Trophoblast cell (in vitro differentiated cells and primary cell): ENCODE measurements at regions not wholly inside any gene's neighbourhood (a gene's known extent, or its start where the extent isn't known, plus 50 kb on each side); places are given as distances from the start of the nearest gene placed in this dataset.

Source experiments
- DNase-seq, 2 donors: peaks; one replicate each; pipeline ENCODE4 v3.0.0-alpha.2; 2016
- H2AFZ ChIP-seq: 2 replicates; pipeline ENCODE4 v1.6.1; 2013; ENCODE audit warnings: low read length, moderate library complexity, mild to moderate bottlenecking; ENCODE audit not compliant: insufficient read depth, poor library complexity
- H2AK5ac ChIP-seq: 2 replicates; pipeline ENCODE4 v1.6.1; 2013; ENCODE audit warnings: mild to moderate bottlenecking, low read length
- H2BK120ac ChIP-seq: 2 replicates; pipeline ENCODE4 v1.6.1; 2013; ENCODE audit warnings: low read length, mild to moderate bottlenecking, moderate library complexity; ENCODE audit not compliant: insufficient read depth, poor library complexity
- H2BK12ac ChIP-seq: 2 replicates; pipeline ENCODE4 v1.6.1; 2013; ENCODE audit warnings: mild to moderate bottlenecking, low read length, moderate library complexity
- H2BK5ac ChIP-seq: 2 replicates; pipeline ENCODE4 v1.6.1; 2013; ENCODE audit warnings: low read length, low read depth, moderate library complexity, mild to moderate bottlenecking; ENCODE audit not compliant: poor library complexity
- H3K14ac ChIP-seq: 2 replicates; pipeline ENCODE4 v1.6.1; 2013; ENCODE audit warnings: mild to moderate bottlenecking, low read length
- H3K18ac ChIP-seq: 2 replicates; pipeline ENCODE4 v1.6.1; 2013; ENCODE audit warnings: mild to moderate bottlenecking, low read length
- H3K23ac ChIP-seq: 2 replicates; pipeline ENCODE4 v1.6.1; 2013; ENCODE audit warnings: low read length
- H3K27ac ChIP-seq: 2 replicates; pipeline ENCODE4 v1.5.1; 2013; ENCODE audit warnings: low read depth, mild to moderate bottlenecking, inconsistent platforms, low read length, moderate library complexity
- H3K27me3 ChIP-seq: 2 replicates; pipeline ENCODE4 v1.6.1; 2013; ENCODE audit warnings: inconsistent platforms, mild to moderate bottlenecking, low read length, moderate library complexity; ENCODE audit not compliant: insufficient read depth
- H3K36me3 ChIP-seq, 2 experiments: 1 replicate in 1 of 2; 2 replicates in 1 of 2; pipeline ENCODE4 v1.6.1; 2013; ENCODE audit warnings: low read length in 2 of 2, mild to moderate bottlenecking in 2 of 2, moderate library complexity in 1 of 2; ENCODE audit not compliant: insufficient read depth in 2 of 2, control insufficient read depth in 1 of 2
- H3K4ac ChIP-seq: 2 replicates; pipeline ENCODE4 v1.6.1; 2013; ENCODE audit warnings: low read depth, mild to moderate bottlenecking, low read length, moderate library complexity
- H3K4me1 ChIP-seq, 2 experiments: 1 replicate in 1 of 2; 2 replicates in 1 of 2; pipeline ENCODE4 v1.6.1; 2013; ENCODE audit warnings: low read length in 2 of 2, mild to moderate bottlenecking in 2 of 2, moderate library complexity in 1 of 2; ENCODE audit not compliant: insufficient read depth in 2 of 2, control insufficient read depth in 1 of 2
- H3K4me2 ChIP-seq: 2 replicates; pipeline ENCODE4 v1.6.1; 2013; ENCODE audit warnings: inconsistent platforms, mild to moderate bottlenecking, low read length, moderate library complexity
- H3K4me3 ChIP-seq: 2 replicates; pipeline ENCODE4 v1.5.1; 2013; ENCODE audit warnings: mild to moderate bottlenecking, low read depth, low read length, inconsistent platforms
- H3K79me1 ChIP-seq: one replicate; pipeline ENCODE4 v1.6.1; 2013; ENCODE audit warnings: low read length
- H3K79me2 ChIP-seq: 2 replicates; pipeline ENCODE4 v1.6.1; 2013; ENCODE audit warnings: low read length, mild to moderate bottlenecking; ENCODE audit not compliant: control insufficient read depth, insufficient read depth, poor library complexity
- H3K9ac ChIP-seq: 2 replicates; pipeline ENCODE4 v1.6.1; 2013; ENCODE audit warnings: mild to moderate bottlenecking, low read length
- H3K9me3 ChIP-seq: 2 replicates; pipeline ENCODE4 v1.6.1; 2013; ENCODE audit warnings: low read depth, mild to moderate bottlenecking, control low read depth, inconsistent platforms, low read length; ENCODE audit not compliant: insufficient read depth
- H4K12ac ChIP-seq: 2 replicates; pipeline ENCODE4 v1.6.1; 2013; ENCODE audit warnings: low read depth, mild to moderate bottlenecking, low read length, moderate library complexity
- H4K8ac ChIP-seq: 2 replicates; pipeline ENCODE4 v1.6.1; 2013; ENCODE audit warnings: low read depth, mild to moderate bottlenecking, low read length, moderate library complexity
- H4K91ac ChIP-seq: one replicate; pipeline ENCODE4 v1.6.1; 2013; ENCODE audit warnings: low read depth, mild to moderate bottlenecking, low read length, moderate library complexity
- WGBS: extraction: QIAGEN DNeasy Blood & Tissue Kit; methylation state at CpG from one replicate; pipeline ENCODE4 v1.1.7; 2013; ENCODE audit warnings: missing lambda C conversion rate; ENCODE audit not compliant: insufficient read length, insufficient coverage; ENCODE audit errors: extremely low coverage; 5-methylcytosine and 5-hydroxymethylcytosine counted together

DNA sequence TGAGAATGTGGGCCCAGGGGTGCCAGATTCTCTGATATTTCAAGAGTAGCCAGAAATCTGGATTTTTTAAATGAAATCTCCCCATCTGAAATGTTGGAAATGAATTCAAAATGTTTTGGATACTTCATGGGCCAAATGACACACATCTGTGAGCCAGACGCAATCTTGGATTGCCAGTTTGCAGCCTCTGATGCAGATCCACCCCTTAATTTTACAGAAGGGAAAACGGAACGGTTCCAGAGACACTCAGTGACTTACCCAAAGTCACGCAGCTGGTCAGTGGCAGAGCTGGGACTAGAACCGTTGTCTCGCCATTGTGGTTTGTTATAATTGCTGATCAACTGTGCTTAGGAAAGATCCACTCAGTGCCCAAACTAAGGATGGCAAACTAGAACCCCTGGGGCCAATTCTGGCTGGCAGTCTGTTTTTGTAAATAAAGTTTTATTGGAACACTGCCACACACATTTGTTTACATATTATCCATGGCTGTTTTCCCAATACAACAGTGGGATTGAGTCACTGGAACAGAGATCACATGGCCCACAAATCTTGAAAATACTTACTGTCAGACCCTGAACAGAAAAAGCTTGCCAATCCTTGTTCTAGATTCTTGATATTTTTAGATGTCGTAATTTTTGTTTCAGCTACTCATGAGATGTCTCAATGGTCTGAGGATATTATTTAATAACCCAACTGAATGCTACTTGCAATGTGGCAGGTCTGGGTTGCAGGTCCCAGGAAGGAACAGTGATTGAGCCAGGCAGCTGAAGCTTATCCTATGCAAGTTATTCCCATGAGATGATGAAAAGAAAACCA, 143.8 kb downstream of the AXIN2 start:
- no peak for DNase-seq
- no peak overlapping the region for H2BK12ac ChIP-seq
- H3K23ac ChIP-seq = no peak overlapping the region
- H3K18ac ChIP-seq = no peak overlapping the region
- no peak overlapping the region for H2AK5ac ChIP-seq
- H2BK120ac ChIP-seq = no peak overlapping the region
- H3K79me2 ChIP-seq = no peaks in the 10 kb centered on the region
- no peak overlapping the region for H4K12ac ChIP-seq
- H3K27ac ChIP-seq = no peak overlapping the region
- H3K79me1 ChIP-seq = no peaks in the 10 kb centered on the region
- H3K4me3 ChIP-seq = no peak overlapping the region
- H3K9ac ChIP-seq = no peak overlapping the region
- H3K9me3 ChIP-seq = peaks cover 2% of the 10 kb centered on the region
- H3K36me3 ChIP-seq = no peaks in the 10 kb centered on the region
- H2BK5ac ChIP-seq = no peak overlapping the region
- no peak overlapping the region for H2AFZ ChIP-seq
- H3K4me2 ChIP-seq = no peak overlapping the region
- H3K27me3 ChIP-seq = no peaks in the 10 kb centered on the region
- no CpG with 5 or more reads among the region's 7 CpGs for WGBS
- H4K8ac ChIP-seq = no peak overlapping the region
- H3K4ac ChIP-seq = no peak overlapping the region
- H3K4me1 ChIP-seq = no peaks in the 10 kb centered on the region
- no peak overlapping the region for H3K14ac ChIP-seq
- H4K91ac ChIP-seq = no peak overlapping the region

DNA sequence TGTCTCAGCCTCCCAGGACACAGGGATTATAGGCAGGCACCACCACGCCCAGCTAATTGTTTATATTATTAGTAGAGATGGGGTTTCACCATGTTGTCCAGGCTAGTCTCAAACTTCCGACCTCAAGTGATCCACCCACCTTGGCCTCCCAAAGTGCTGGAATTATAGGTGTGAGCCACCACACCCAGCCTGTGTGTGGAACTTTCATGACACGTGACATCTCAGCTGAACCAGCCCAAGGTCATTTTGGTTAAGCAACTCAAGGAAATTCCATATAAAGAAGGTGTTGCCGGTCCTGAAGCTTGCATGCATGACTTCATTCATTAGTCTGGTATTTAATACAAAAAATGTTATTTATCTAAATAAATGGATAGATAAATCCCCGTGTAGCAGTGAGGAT, 145.5 kb downstream of the AXIN2 start:
- no peak overlapping the region for H2BK5ac ChIP-seq

DNA sequence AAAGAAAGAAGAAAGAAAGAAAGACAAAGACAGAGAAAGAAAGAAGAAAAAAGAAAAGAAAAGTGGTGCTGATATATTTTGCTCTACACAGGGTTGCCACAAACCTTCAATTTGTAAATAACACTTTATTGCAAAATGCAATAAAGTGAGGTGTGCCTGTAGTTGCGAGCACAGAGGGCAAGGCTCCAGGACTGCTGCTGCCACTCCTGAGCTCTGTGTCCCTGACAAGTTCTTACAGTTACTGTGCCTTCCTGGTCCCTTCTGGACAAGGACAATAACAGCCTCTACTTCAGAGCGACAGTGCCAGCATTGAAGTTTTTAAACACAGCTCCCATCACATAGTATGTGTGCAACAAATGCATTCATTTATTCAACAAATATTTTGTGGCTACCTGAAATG, 148.1 kb downstream of the AXIN2 start:
- WGBS = no CpG with 5 or more reads among the region's 2 CpGs
- peaks cover 2% of the 10 kb centered on the region for H3K9me3 ChIP-seq

More for the DNA sequence above, 145.5 kb downstream of the AXIN2 start:
- DNase-seq = no peak
- Histone ChIP-seq H2BK12ac (no peak overlapping the region), H3K4ac (no peak overlapping the region), H3K4me1 (no peaks in the 10 kb centered on the region), H4K8ac (no peak overlapping the region), H4K91ac (no peak overlapping the region), H3K4me2 (no peak overlapping the region), H3K79me1 (no peaks in the 10 kb centered on the region), H3K27me3 (no peaks in the 10 kb centered on the region), H2AK5ac (no peak overlapping the region), H2BK120ac (no peak overlapping the region), H3K18ac (no peak overlapping the region), H3K36me3 (no peaks in the 10 kb centered on the region), H3K4me3 (no peak overlapping the region), H3K9me3 (peaks cover 2% of the 10 kb centered on the region), H3K27ac (no peak overlapping the region), H3K23ac (no peak overlapping the region), H2AFZ (no peak overlapping the region), H4K12ac (no peak overlapping the region), H3K9ac (no peak overlapping the region), H3K14ac (no peak overlapping the region), H3K79me2 (no peaks in the 10 kb centered on the region)
- WGBS = no CpG with 5 or more reads among the region's 5 CpGs

DNA sequence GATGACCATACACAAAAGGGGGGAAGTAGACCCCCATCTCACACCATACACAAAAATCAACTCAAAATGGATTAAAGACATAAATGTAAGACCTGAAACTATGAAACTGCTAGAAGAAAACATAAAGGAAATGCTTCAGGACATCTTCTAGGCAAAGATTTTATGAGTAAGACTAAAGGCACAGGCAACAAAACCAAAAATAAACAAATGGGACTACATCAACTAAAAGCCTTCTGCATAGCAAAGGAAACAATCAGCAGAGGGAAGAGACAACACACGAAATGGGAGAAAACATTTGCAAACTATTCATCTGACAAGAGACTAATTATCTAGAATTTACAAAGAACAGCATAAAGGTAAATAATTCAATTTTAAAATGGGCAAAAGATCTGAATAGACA, 152.1 kb downstream of the AXIN2 start:
- WGBS = no CpG with 5 or more reads among the region's 1 CpG
- H3K79me1 ChIP-seq = no peaks in the 10 kb centered on the region

More for the DNA sequence above, 148.1 kb downstream of the AXIN2 start:
- no peak overlapping the region for H3K27ac ChIP-seq
- no peak overlapping the region for H3K4me2 ChIP-seq
- no peaks in the 10 kb centered on the region for H3K4me1 ChIP-seq
- H3K36me3 ChIP-seq = no peaks in the 10 kb centered on the region
- H3K4me3 ChIP-seq = no peak overlapping the region
- H2BK120ac ChIP-seq = no peak overlapping the region
- H3K79me2 ChIP-seq = no peaks in the 10 kb centered on the region
- no peaks in the 10 kb centered on the region for H3K79me1 ChIP-seq
- no peak overlapping the region for H4K91ac ChIP-seq
- H3K4ac ChIP-seq = no peak overlapping the region
- H3K18ac ChIP-seq = no peak overlapping the region
- no peak overlapping the region for H3K23ac ChIP-seq
- H2BK12ac ChIP-seq = no peak overlapping the region
- DNase-seq = no peak
- no peak overlapping the region for H3K14ac ChIP-seq
- H3K9ac ChIP-seq = no peak overlapping the region
- no peak overlapping the region for H2BK5ac ChIP-seq
- H4K8ac ChIP-seq = no peak overlapping the region
- H2AK5ac ChIP-seq = no peak overlapping the region
- no peaks in the 10 kb centered on the region for H3K27me3 ChIP-seq
- no peak overlapping the region for H4K12ac ChIP-seq
- no peak overlapping the region for H2AFZ ChIP-seq

More for the DNA sequence above, 152.1 kb downstream of the AXIN2 start:
- H3K9ac ChIP-seq = no peak overlapping the region
- no peaks in the 10 kb centered on the region for H3K9me3 ChIP-seq
- H2AK5ac ChIP-seq = no peak overlapping the region
- no peak overlapping the region for H4K8ac ChIP-seq
- no peak overlapping the region for H2BK120ac ChIP-seq
- no peak overlapping the region for H3K18ac ChIP-seq
- H4K12ac ChIP-seq = no peak overlapping the region
- no peak overlapping the region for H3K4me2 ChIP-seq
- no peaks in the 10 kb centered on the region for H3K79me2 ChIP-seq
- no peak overlapping the region for H4K91ac ChIP-seq
- H3K14ac ChIP-seq = no peak overlapping the region
- DNase-seq = no peak
- H3K4ac ChIP-seq = no peak overlapping the region
- H3K27me3 ChIP-seq = no peaks in the 10 kb centered on the region
- H2BK5ac ChIP-seq = no peak overlapping the region
- H3K36me3 ChIP-seq = no peaks in the 10 kb centered on the region
- no peak overlapping the region for H3K4me3 ChIP-seq
- no peak overlapping the region for H3K23ac ChIP-seq
- no peak overlapping the region for H2BK12ac ChIP-seq
- no peak overlapping the region for H3K27ac ChIP-seq
- no peaks in the 10 kb centered on the region for H3K4me1 ChIP-seq
- H2AFZ ChIP-seq = no peak overlapping the region
